ENCODE measurements at regions not wholly inside any gene's neighbourhood (a gene's known extent, or its start where the extent isn't known, plus 50 kb on each side); places are given as distances from the start of the nearest gene placed in this dataset.

DNA sequence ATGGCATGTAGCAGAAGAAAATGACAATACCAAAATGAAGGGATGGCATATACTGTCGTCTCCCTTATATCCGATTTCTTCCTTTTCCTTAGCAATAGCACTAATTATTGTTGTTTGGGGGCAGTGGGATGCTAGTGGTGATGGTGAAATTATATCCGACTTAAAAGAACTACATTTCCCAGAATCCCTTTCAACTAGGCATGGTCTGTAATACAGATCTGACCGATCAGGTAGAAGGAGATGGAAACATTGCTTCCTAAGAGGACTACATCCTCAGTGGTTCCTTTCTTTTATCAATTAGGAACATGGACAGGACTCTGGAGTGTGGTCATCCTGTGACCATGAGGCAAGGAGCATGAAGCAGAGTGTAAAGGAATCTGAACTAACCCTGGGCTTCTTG is 532.6 kb downstream of the CBLN4 start:
- no peak for TF ChIP-seq CTCF (conservative IDR thresholded peaks at IDR 0.05)
- H3K27ac ChIP-seq = no peak overlapping the region

DNA sequence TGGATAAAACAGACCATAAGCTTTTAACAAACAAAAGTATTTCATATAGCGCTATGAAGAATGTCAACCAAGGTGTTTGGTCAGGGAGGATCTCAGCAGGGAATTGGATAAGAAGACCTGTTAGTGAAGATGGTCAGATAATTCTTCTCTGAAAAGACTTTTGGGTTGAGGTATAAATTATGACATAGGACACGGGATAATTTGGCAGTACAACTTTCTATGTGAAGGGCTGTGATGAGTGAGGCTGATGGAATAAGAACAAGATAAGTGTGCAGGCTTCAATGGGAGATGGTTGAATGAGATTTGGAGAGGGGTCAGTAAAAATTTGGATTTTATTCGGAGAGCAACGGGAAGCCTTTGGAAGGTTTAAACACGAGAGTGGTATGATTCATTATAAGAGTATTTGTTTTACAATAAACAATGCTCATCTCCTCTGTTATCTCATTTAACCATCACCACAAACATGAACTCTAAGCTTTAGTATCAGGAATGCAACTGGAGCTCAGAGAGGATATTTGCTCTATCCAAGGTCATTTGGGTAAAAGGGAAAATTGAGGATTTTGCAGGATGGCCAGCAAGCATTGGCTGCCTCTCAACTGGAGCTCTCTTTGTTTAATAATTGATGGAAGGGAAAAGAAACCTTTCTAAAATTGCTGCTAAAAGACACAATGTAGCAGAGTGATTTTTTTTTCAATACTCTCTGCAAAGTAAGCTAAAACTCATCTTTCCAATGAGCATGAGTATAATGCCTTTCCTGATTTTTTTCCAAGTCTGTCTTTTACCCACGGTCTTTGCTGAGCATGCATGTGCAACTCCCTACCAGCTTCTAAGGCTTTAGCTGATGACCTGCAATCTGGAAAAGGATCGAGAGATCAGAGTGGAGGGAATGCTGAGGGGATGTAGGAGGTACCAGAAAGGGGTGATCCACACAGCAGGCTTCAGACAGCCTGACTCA is 534.0 kb downstream of the CBLN4 start:
- H3K27ac ChIP-seq = no peak overlapping the region
- no peak for TF ChIP-seq CTCF (conservative IDR thresholded peaks at IDR 0.05)

GRCh38 chr20:55469074-55469473 is 536.2 kb downstream of the CBLN4 start:
- H3K27ac ChIP-seq = no peak overlapping the region
- no peak for TF ChIP-seq CTCF (conservative IDR thresholded peaks at IDR 0.05)

DNA sequence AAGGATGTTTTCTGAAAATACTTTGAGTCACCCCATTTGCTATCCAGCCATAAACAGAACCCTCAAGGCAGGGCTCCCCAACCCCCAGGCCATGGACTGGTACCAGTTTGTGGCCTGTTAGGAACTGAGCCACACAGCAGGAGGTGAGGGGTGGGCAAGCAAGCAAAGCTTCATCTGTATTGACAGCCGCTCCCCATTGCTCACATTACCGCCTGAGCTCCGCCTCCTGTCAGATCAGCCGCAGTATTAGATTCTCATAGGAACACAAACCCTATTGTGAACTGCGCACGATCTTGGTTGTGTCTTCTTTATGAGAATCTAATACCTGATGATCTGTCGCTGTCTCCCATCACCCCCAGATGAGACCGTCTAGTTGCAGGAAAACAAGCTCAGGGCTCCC is 543.8 kb downstream of the CBLN4 start:
- H3K27ac ChIP-seq = no peak overlapping the region
- no peak for TF ChIP-seq CTCF (conservative IDR thresholded peaks at IDR 0.05)

DNA sequence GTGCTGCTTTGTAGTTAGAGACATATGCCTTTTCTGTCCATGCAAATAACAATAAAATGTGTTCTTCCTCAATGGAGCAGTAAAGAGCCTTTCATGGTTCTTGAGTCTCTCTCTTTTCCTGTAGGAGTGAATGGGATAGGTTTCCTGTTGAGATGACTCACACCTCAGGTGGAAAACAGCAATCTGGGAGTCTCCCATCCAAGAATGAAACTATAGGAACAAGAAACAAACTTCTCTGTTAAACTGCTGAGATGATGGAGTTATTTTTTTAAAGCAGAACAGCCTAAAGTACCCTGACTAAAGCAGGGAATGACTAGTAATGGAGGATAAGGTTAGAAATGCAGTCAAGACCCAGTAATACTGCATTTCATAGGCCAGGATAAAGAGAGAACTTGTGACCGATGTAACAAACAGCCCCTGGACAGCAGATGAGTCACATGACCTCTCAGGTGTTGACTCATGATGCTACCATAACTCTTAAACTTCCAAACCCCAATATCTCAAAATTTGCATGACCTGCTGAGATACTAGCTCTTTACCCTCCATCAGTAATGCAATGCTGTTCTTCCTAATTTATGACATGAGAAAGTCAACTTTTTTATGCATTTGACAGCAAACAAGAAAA is 548.9 kb downstream of the CBLN4 start:
- no peak for TF ChIP-seq CTCF (conservative IDR thresholded peaks at IDR 0.05)
- no peak overlapping the region for H3K27ac ChIP-seq

- TF ChIP-seq CTCF (conservative IDR thresholded peaks at IDR 0.05) = no peak
- no peak overlapping the region for H3K27ac ChIP-seq
Observed at GRCh38 chr20:55449091-55449490, 556.2 kb downstream of the CBLN4 start.

- H3K27ac ChIP-seq = no peak overlapping the region
- no peak for TF ChIP-seq CTCF (conservative IDR thresholded peaks at IDR 0.05)
Observed at GRCh38 chr20:55446301-55446700, 559.0 kb downstream of the CBLN4 start.
